ENCODE measurements at regions not wholly inside any gene's neighbourhood (a gene's known extent, or its start where the extent isn't known, plus 50 kb on each side); places are given as distances from the start of the nearest gene placed in this dataset.

DNA sequence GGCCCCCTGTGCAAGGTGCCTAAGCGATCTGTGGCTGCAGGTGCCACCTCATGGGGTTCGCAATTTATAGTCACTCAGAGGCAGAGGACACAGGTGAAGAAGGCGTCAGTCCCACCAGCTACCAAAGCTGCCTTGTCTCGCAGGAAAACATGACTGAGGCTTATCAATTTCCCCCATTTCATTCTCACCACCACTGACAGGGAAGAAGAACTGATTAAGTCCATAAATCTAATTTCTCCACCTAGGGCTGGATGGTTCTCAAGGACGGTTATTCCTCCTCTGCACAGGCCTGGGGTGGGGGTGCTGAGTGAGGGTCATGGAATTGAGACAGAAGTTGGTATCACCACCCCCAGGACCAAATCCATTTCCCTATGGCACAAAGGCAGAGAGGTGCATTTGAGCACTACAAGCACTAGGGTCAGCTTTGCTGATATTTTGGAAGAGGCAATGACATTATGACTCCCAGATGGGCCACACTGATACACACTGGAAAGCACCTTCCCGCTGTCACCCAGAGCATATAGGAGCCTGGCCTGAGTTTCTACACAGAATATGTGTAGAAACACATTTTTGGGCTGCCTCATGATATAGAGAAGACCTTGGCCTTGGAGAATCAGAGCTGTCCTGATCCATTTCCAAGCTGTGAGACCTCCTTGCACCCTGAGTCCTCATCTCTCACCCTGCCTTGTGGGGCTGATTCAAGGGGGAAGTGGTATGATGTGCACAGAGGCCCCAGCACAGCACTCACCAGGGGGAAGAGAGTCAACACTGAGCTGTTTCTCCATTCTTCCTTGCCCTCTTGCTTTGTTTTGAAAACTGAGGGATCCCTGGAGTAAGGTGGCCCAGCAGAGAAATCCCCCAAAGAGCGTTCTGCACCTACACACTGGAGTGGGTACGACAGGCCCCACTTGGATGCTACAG lies 59.4 kb downstream of the PITPNM2 start:
- CTCF ChIA-PET = no interaction called here
- POLR2A ChIA-PET = no interaction called here

GRCh38 chr12:123089631-123090353 lies 61.1 kb downstream of the PITPNM2 start:
- no peak for DNase-seq (ENCODE audit: extremely low spot score)
- TF ChIP-seq SUZ12 (IDR thresholded peaks at IDR 0.05) (no peak), BHLHE40 (IDR thresholded peaks at IDR 0.05; ENCODE audit: borderline replicate concordance) (no peak), SP1 (IDR thresholded peaks at IDR 0.05) (no peak), LEF1 (IDR thresholded peaks at IDR 0.05; ENCODE audit: borderline replicate concordance) (no peak), FOXK2 (IDR thresholded peaks at IDR 0.05) (no peak), ARNT (IDR thresholded peaks at IDR 0.05) (no peak)
- TF ChIP-seq, protein P1, sequence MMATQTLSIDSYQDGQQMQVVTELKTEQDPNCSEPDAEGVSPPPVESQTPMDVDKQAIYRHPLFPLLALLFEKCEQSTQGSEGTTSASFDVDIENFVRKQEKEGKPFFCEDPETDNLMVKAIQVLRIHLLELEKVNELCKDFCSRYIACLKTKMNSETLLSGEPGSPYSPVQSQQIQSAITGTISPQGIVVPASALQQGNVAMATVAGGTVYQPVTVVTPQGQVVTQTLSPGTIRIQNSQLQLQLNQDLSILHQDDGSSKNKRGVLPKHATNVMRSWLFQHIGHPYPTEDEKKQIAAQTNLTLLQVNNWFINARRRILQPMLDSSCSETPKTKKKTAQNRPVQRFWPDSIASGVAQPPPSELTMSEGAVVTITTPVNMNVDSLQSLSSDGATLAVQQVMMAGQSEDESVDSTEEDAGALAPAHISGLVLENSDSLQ (IDR thresholded peaks at IDR 0.05) = no peak
- CTCF ChIA-PET = no interaction called here
- POLR2A ChIA-PET = interaction anchor here (1.9 kb wide), 1 partner anchor 143 kb away, joined by 6 read pairs; the partner anchor contains the start of genes MPHOSPH9 and MTRFR

More for the DNA sequence above, 59.4 kb downstream of the PITPNM2 start:
- no peak for TF ChIP-seq FOXK2 (IDR thresholded peaks at IDR 0.05)
- TF ChIP-seq HDGF (IDR thresholded peaks at IDR 0.05; ENCODE audit: borderline replicate concordance) = no peak
- TF ChIP-seq FOXM1 (IDR thresholded peaks at IDR 0.05; ENCODE audit: borderline replicate concordance) = no peak
- no peak for TF ChIP-seq SP1 (IDR thresholded peaks at IDR 0.05)
- DNase-seq (ENCODE audit: extremely low spot score) = no peak

DNA sequence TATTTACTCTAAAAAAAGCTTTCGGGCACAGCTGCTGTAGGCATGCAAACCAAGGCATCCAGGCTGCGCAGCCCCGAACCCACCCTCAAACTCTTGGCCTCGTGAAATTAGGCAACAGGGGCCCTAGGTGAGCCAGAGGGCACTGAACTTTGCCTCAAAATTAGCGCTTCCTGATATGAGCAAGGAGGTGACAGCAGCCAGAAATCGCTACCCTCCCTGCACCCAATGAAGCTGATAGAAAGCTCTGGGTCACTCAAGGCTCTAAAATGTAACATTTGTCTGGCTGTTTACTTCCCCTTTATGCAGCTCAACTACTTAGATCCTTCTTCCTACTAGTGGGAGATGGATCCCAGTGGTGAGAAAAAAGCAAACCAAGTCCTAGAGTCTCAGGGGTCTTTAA lies 61.8 kb downstream of the PITPNM2 start:
- CTCF ChIA-PET = no interaction called here
- DNase-seq (ENCODE audit: extremely low spot score) = no peak
- no peak for TF ChIP-seq SUZ12 (IDR thresholded peaks at IDR 0.05)
- TF ChIP-seq BHLHE40 (IDR thresholded peaks at IDR 0.05; ENCODE audit: borderline replicate concordance) = no peak
- no peak for TF ChIP-seq NFRKB (IDR thresholded peaks at IDR 0.05)
- TF ChIP-seq ELF4 (IDR thresholded peaks at IDR 0.05) = no peak
- no peak for TF ChIP-seq SP1 (IDR thresholded peaks at IDR 0.05)
- no peak for TF ChIP-seq LEF1 (IDR thresholded peaks at IDR 0.05; ENCODE audit: borderline replicate concordance)
- TF ChIP-seq FOXK2 (IDR thresholded peaks at IDR 0.05) = no peak
- TF ChIP-seq HDGF (IDR thresholded peaks at IDR 0.05; ENCODE audit: borderline replicate concordance) = no peak
- no peak for TF ChIP-seq TARDBP (IDR thresholded peaks at IDR 0.05)
- no peak for TF ChIP-seq FOXA1 (IDR thresholded peaks at IDR 0.05)
- no peak for TF ChIP-seq ARNT (IDR thresholded peaks at IDR 0.05)
- TF ChIP-seq, protein P1 (IDR thresholded peaks at IDR 0.05) = no peak
- TF ChIP-seq FOXM1 (IDR thresholded peaks at IDR 0.05; ENCODE audit: borderline replicate concordance) = no peak
- no peak for TF ChIP-seq ZNF384 (IDR thresholded peaks at IDR 0.05)
- no peak for TF ChIP-seq CTBP1 (IDR thresholded peaks at IDR 0.05; ENCODE audit: borderline replicate concordance)
- TF ChIP-seq L3MBTL2 (conservative IDR thresholded peaks at IDR 0.05) = no peak
- POLR2A ChIA-PET = interaction anchor here (1.9 kb wide), 1 partner anchor 144 kb away, joined by 6 read pairs; the partner anchor contains the start of genes MPHOSPH9 and MTRFR

DNA sequence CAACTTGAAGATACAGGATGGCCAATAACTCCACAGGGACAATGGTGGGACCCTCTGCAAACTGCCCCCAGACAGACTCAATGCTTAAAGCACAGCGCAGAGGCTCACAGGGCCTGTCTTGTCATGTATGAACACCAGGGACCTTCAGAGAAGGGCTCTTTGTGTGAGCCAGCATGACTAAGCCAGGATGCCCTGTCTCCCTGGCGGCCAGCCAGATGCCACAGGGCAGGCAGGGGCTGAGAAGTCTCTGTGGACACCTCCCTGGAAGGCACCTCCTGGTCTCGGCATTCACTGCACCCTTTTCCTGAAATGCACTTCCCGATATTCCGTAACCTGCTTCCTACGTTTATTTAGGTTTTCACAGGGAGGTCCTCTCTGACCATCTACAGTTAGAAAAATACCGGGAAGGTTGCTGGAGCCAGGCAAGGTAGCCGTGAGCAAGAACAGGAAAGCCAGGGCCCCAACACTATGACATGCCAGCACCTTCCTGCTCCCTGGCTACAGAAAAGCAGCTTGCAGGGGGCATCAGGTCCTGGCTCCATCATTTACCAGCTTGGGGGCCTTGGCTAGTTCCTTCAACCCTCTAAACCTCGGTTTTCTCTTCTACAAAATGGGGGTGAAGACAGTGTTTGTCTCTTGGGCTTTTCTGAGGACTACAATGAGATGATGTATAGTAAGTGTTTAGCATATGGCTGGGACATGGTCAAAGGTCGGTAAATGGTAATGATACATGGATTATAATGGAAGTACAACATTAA lies 65.0 kb downstream of the PITPNM2 start:
- ChIA-PET POLR2A (no interaction called here), CTCF (interaction anchor here (0.6 kb wide), 1 partner anchor 245 kb away, joined by 3 read pairs; no protein-coding TSS in a partner anchor)
- TF ChIP-seq FOXA1 (IDR thresholded peaks at IDR 0.05) = no peak
- no peak for TF ChIP-seq ELF4 (IDR thresholded peaks at IDR 0.05)
- no peak for TF ChIP-seq FOXM1 (IDR thresholded peaks at IDR 0.05; ENCODE audit: borderline replicate concordance)
- no peak for TF ChIP-seq ARNT (IDR thresholded peaks at IDR 0.05)
- TF ChIP-seq CTBP1 (IDR thresholded peaks at IDR 0.05; ENCODE audit: borderline replicate concordance) = no peak
- TF ChIP-seq HDGF (IDR thresholded peaks at IDR 0.05; ENCODE audit: borderline replicate concordance) = no peak
- TF ChIP-seq ZNF384 (IDR thresholded peaks at IDR 0.05) = no peak
- no peak for TF ChIP-seq BHLHE40 (IDR thresholded peaks at IDR 0.05; ENCODE audit: borderline replicate concordance)
- TF ChIP-seq SUZ12 (IDR thresholded peaks at IDR 0.05) = no peak
- TF ChIP-seq, protein P1 (IDR thresholded peaks at IDR 0.05) = no peak
- TF ChIP-seq LEF1 (IDR thresholded peaks at IDR 0.05; ENCODE audit: borderline replicate concordance) = no peak
- no peak for TF ChIP-seq NFRKB (IDR thresholded peaks at IDR 0.05)
- TF ChIP-seq FOXK2 (IDR thresholded peaks at IDR 0.05) = no peak
- TF ChIP-seq L3MBTL2 (conservative IDR thresholded peaks at IDR 0.05) = no peak
- no peak for TF ChIP-seq SP1 (IDR thresholded peaks at IDR 0.05)
- TF ChIP-seq TARDBP (IDR thresholded peaks at IDR 0.05) = no peak
- no peak for DNase-seq (ENCODE audit: extremely low spot score)

DNA sequence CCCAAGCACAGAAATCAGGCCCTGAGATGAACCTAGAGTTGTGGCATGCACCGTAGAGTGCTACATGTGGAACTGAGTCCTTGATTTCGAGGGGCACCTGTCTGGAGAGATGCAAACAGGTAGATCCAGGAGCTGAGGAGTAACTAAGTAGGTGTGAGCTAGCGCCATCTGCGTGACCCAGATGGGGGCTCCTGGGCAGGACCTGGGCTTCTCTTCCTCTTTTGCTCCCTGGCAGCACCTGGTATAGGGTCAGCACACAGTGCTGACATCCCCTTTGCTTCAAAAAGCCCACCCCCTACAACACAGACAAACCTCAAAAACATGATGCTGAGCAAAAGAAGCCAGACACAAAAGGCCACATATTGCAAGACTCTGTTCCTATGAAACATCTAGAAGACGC lies 65.8 kb downstream of the PITPNM2 start:
- DNase-seq (ENCODE audit: extremely low spot score) = no peak
- ChIA-PET POLR2A (no interaction called here), CTCF (no interaction called here)
- TF ChIP-seq, protein P1 (IDR thresholded peaks at IDR 0.05) = no peak
- TF ChIP-seq LEF1 (IDR thresholded peaks at IDR 0.05; ENCODE audit: borderline replicate concordance) (no peak), ARNT (IDR thresholded peaks at IDR 0.05) (no peak), NFRKB (IDR thresholded peaks at IDR 0.05) (no peak), L3MBTL2 (conservative IDR thresholded peaks at IDR 0.05) (no peak), FOXK2 (IDR thresholded peaks at IDR 0.05) (no peak), ELF4 (IDR thresholded peaks at IDR 0.05) (no peak), TARDBP (IDR thresholded peaks at IDR 0.05) (no peak), BHLHE40 (IDR thresholded peaks at IDR 0.05; ENCODE audit: borderline replicate concordance) (no peak), CTBP1 (IDR thresholded peaks at IDR 0.05; ENCODE audit: borderline replicate concordance) (no peak), SUZ12 (IDR thresholded peaks at IDR 0.05) (no peak), ZNF384 (IDR thresholded peaks at IDR 0.05) (no peak), SP1 (IDR thresholded peaks at IDR 0.05) (no peak), FOXA1 (IDR thresholded peaks at IDR 0.05) (no peak), HDGF (IDR thresholded peaks at IDR 0.05; ENCODE audit: borderline replicate concordance) (no peak), FOXM1 (IDR thresholded peaks at IDR 0.05; ENCODE audit: borderline replicate concordance) (no peak)

Measured in HEK293T (cell line).